Gastroesophageal sphincter (tissue), 3 donors: ENCODE measurements at regions not wholly inside any gene's neighbourhood (a gene's known extent, or its start where the extent isn't known, plus 50 kb on each side); places are given as distances from the start of the nearest gene placed in this dataset.

Source experiments
- CTCF ChIP-seq, 4 experiments: fragments of 200-600 bp in 2 of 4; fragments of 450-650 bp in 2 of 4; sonication (generic) in 1 of 4; IDR thresholded peaks; one replicate each; pipeline ENCODE4 v1.5.1; 2017 to 2019; ENCODE audit warnings: antibody characterized with exemption in 4 of 4, mild to moderate bottlenecking in 2 of 4, moderate library complexity in 2 of 4
- EP300 ChIP-seq: sonication (generic); formaldehyde crosslinking; IDR thresholded peaks from one replicate; pipeline ENCODE4 v1.6.1; 2017; ENCODE audit warnings: antibody characterized with exemption, mild to moderate bottlenecking
- POLR2A ChIP-seq, 2 donors: fragments of 450-650 bp; IDR thresholded peaks; one replicate each; pipeline ENCODE4 v1.6.1; 2017; ENCODE audit warnings: antibody characterized with exemption in 2 of 2, mild to moderate bottlenecking in 2 of 2, moderate library complexity in 1 of 2
- POLR2AphosphoS5 ChIP-seq: sonication (generic); formaldehyde crosslinking; IDR thresholded peaks from one replicate; pipeline ENCODE4 v1.6.1; 2017; ENCODE audit warnings: antibody characterized with exemption

GRCh38 chr4:24262084-24262483 is 322.3 kb downstream of the DHX15 start:
- TF ChIP-seq POLR2AphosphoS5: no peak
- no peak for TF ChIP-seq EP300
- TF ChIP-seq CTCF (IDR thresholded peaks at IDR 0.05): no peak
- no peak for TF ChIP-seq POLR2A (IDR thresholded peaks at IDR 0.05)
